H1 (cell line): ENCODE measurements at regions not wholly inside any gene's neighbourhood (a gene's known extent, or its start where the extent isn't known, plus 50 kb on each side); places are given as distances from the start of the nearest gene placed in this dataset.

Source experiments
- CTCF ChIA-PET: fragments of 300-600 bp; sonication (Branson Sonifier 250); formaldehyde crosslinking; loops from one replicate; lab custom pipeline; 2021; ENCODE audit not compliant: partially characterized antibody; lab: Charles Lee
- POLR2A ChIA-PET: fragments of 300-600 bp; sonication (Branson Sonifier 250); formaldehyde crosslinking; loops from one replicate; lab custom pipeline; 2021; ENCODE audit warnings: inconsistent platforms; ENCODE audit not compliant: partially characterized antibody; lab: Charles Lee
- DNase-seq, 2 experiments: peaks; one replicate each; pipeline versions ENCODE4 v3.0.0 to v3.0.0-alpha.2; 2010 to 2022; ENCODE audit warnings: low spot score in 2 of 2, low read depth in 1 of 2, mixed read lengths in 1 of 2
- FAIRE-seq: peaks from 2 replicates; lab custom pipeline; 2011; peaks lifted over from hg19 to GRCh38; lab: Jason Lieb, UNC
- H2AFZ ChIP-seq: 2 replicates; pipeline ENCODE4 v1.8.1; 2012; ENCODE audit warnings: low read length, inconsistent platforms
- H2AK5ac ChIP-seq: 2 replicates; pipeline ENCODE4 v1.6.1; 2013; ENCODE audit warnings: low read depth, low read length
- H2BK120ac ChIP-seq: replicated peaks from 2 replicates; pipeline ENCODE3; 2013; ENCODE audit warnings: low read depth, low read length, inconsistent platforms
- H2BK12ac ChIP-seq: 2 replicates; pipeline ENCODE4 v1.6.1; 2013; ENCODE audit warnings: low read depth, low read length
- H2BK15ac ChIP-seq: 2 replicates; pipeline ENCODE4 v1.6.1; 2013; ENCODE audit warnings: low read length
- H2BK20ac ChIP-seq: 2 replicates; pipeline ENCODE4 v1.6.1; 2013; ENCODE audit warnings: low read length
- H2BK5ac ChIP-seq: 2 replicates; pipeline ENCODE4 v1.6.1; 2013; ENCODE audit warnings: low read depth, low read length
- H3K14ac ChIP-seq: 2 replicates; pipeline ENCODE4 v1.6.1; 2013; ENCODE audit warnings: inconsistent platforms; ENCODE audit not compliant: insufficient read length
- H3K18ac ChIP-seq: 2 replicates; pipeline ENCODE4 v1.6.1; 2013; ENCODE audit warnings: low read length; ENCODE audit errors: extremely low read depth
- H3K23ac ChIP-seq: 2 replicates; pipeline ENCODE4 v1.6.1; 2013; ENCODE audit warnings: inconsistent platforms; ENCODE audit not compliant: insufficient read length
- H3K23me2 ChIP-seq: 2 replicates; pipeline ENCODE4 v1.6.1; 2013; ENCODE audit warnings: low read depth, low read length
- H3K27ac ChIP-seq: 2 replicates; pipeline ENCODE4 v1.6.1; 2011; ENCODE audit warnings: low read depth, low read length, inconsistent platforms
- H3K27me3 ChIP-seq, 4 experiments: replicated peaks in 1 of 4; 1 replicate in 1 of 4; 2 replicates in 3 of 4; pipeline versions ENCODE4 v1.6.1 to v1.8.1; 2011 to 2013; ENCODE audit warnings: low read length in 3 of 4, mild to moderate bottlenecking in 3 of 4, inconsistent platforms in 2 of 4, mixed read lengths in 2 of 4, moderate library complexity in 1 of 4; ENCODE audit not compliant: control insufficient read depth in 3 of 4, insufficient read depth in 3 of 4; ENCODE audit errors: extremely low read depth in 1 of 4
- H3K36me3 ChIP-seq, 4 experiments: 2 replicates each; pipeline versions ENCODE4 v1.6.1 to v1.8.1; 2011 to 2013; ENCODE audit warnings: mild to moderate bottlenecking in 4 of 4, low read length in 3 of 4, moderate library complexity in 2 of 4, control low read depth in 1 of 4, inconsistent platforms in 1 of 4; ENCODE audit not compliant: insufficient read depth in 4 of 4, control insufficient read depth in 2 of 4
- H3K4ac ChIP-seq: replicated peaks from 2 replicates; pipeline ENCODE3; 2013; ENCODE audit warnings: low read length, low read depth, mixed read lengths, inconsistent platforms; ENCODE audit not compliant: insufficient read length
- H3K4me1 ChIP-seq, 4 experiments: replicated peaks in 1 of 4; 1 replicate in 1 of 4; 2 replicates in 3 of 4; pipeline versions ENCODE4 v1.6.1 to v1.8.1; 2011 to 2013; ENCODE audit warnings: low read length in 3 of 4, inconsistent platforms in 2 of 4, mixed read lengths in 1 of 4; ENCODE audit not compliant: insufficient read depth in 4 of 4, control insufficient read depth in 3 of 4
- H3K4me2 ChIP-seq, 2 experiments: 2 replicates each; pipeline versions ENCODE4 v1.6.1 to v1.8.1; 2011 to 2013; ENCODE audit warnings: low read depth in 2 of 2, low read length in 2 of 2, control low read depth in 1 of 2, inconsistent platforms in 1 of 2, mild to moderate bottlenecking in 1 of 2; ENCODE audit not compliant: insufficient read depth in 1 of 2
- H3K4me3 ChIP-seq, 4 experiments: fragments of 200-600, 300-600 bp in 1 of 4; sonication (generic), shearing (Covaris generic), sonication (Bioruptor Twin) in 1 of 4; 2 replicates each; pipeline versions ENCODE4 v1.5.1 to v1.8.1; 2011 to 2016; ENCODE audit warnings: low read length in 4 of 4, low read depth in 3 of 4, control low read depth in 2 of 4, inconsistent platforms in 2 of 4, mild to moderate bottlenecking in 2 of 4, mixed read lengths in 1 of 4, moderate library complexity in 1 of 4; ENCODE audit not compliant: insufficient read depth in 2 of 4; ENCODE audit errors: extremely low read depth in 1 of 4
- H3K56ac ChIP-seq: replicated peaks from 2 replicates; pipeline ENCODE3; 2013; ENCODE audit warnings: low read depth, mild to moderate bottlenecking, mixed read lengths, low read length, inconsistent platforms; ENCODE audit not compliant: insufficient read length
- H3K79me1 ChIP-seq: 2 replicates; pipeline ENCODE4 v1.6.1; 2013; ENCODE audit warnings: low read depth, low read length, control low read depth
- H3K79me2 ChIP-seq, 2 experiments: 2 replicates each; pipeline versions ENCODE4 v1.6.1 to v1.8.1; 2012 to 2013; ENCODE audit warnings: low read length in 2 of 2, mild to moderate bottlenecking in 2 of 2, inconsistent platforms in 1 of 2; ENCODE audit not compliant: insufficient read depth in 2 of 2, control insufficient read depth in 1 of 2
- H3K9ac ChIP-seq, 4 experiments: replicated peaks in 1 of 4; 1 replicate in 1 of 4; 2 replicates in 3 of 4; pipeline versions ENCODE4 v1.6.1 to v1.8.1; 2011 to 2013; ENCODE audit warnings: low read depth in 3 of 4, low read length in 3 of 4, control low read depth in 2 of 4, mild to moderate bottlenecking in 2 of 4, moderate library complexity in 2 of 4, inconsistent platforms in 1 of 4; ENCODE audit errors: extremely low read depth in 1 of 4
- H3K9me3 ChIP-seq, 2 experiments: 2 replicates each; pipeline versions ENCODE4 v1.6.1 to v1.8.1; 2012 to 2013; ENCODE audit warnings: mild to moderate bottlenecking in 2 of 2, moderate library complexity in 2 of 2, control low read depth in 1 of 2, inconsistent platforms in 1 of 2, low read depth in 1 of 2, low read length in 1 of 2, mixed read lengths in 1 of 2; ENCODE audit not compliant: insufficient read depth in 2 of 2
- H4K20me1 ChIP-seq, 2 experiments: replicated peaks in 1 of 2; 2 replicates each; pipeline versions ENCODE3 to v1.8.1; 2011 to 2013; ENCODE audit warnings: inconsistent platforms in 2 of 2, low read length in 2 of 2, mild to moderate bottlenecking in 1 of 2; ENCODE audit not compliant: insufficient read depth in 2 of 2, control insufficient read depth in 1 of 2
- H4K5ac ChIP-seq: 2 replicates; pipeline ENCODE4 v1.6.1; 2013; ENCODE audit warnings: low read length, low read depth, mixed read lengths, inconsistent platforms; ENCODE audit not compliant: insufficient read length
- H4K8ac ChIP-seq: 2 replicates; pipeline ENCODE4 v1.8.0; 2013; ENCODE audit warnings: mild to moderate bottlenecking, moderate library complexity, low read length, inconsistent platforms; ENCODE audit not compliant: insufficient read depth; ENCODE audit errors: extremely low read depth
- H4K91ac ChIP-seq: replicated peaks from 2 replicates; pipeline ENCODE3; 2013; ENCODE audit warnings: low read length, mixed read lengths, inconsistent platforms; ENCODE audit not compliant: insufficient read length
- FOSL1 ChIP-seq: IDR thresholded peaks from 2 replicates; pipeline ENCODE4 v1.6.1; 2011; ENCODE audit warnings: mild to moderate bottlenecking, low read depth, low read length, moderate library complexity; ENCODE audit not compliant: insufficient read depth
- MAX ChIP-seq: IDR thresholded peaks from 2 replicates; pipeline ENCODE4 v1.6.1; 2012; ENCODE audit warnings: inconsistent platforms
- WGBS, 2 experiments: shearing (Covaris generic) in 1 of 2; methylation state at CpG; one replicate each; pipeline versions ENCODE4 v1.1.6 to v1.1.7; 2013 to 2015; ENCODE audit warnings: low lambda C conversion rate in 2 of 2, mixed read lengths in 2 of 2, inconsistent platforms in 1 of 2, low coverage in 1 of 2, missing lambda C conversion rate in 1 of 2; ENCODE audit not compliant: insufficient replicate concordance in 2 of 2, insufficient coverage in 1 of 2, insufficient read length in 1 of 2; ENCODE audit errors: extremely low coverage in 1 of 2, missing lambda C conversion rate in 1 of 2; 5-methylcytosine and 5-hydroxymethylcytosine counted together

- no peaks in the 10 kb centered on the region for H3K23me2 ChIP-seq
- H3K9ac ChIP-seq = no peak overlapping the region
- H2AK5ac ChIP-seq = no peak overlapping the region
- H2BK5ac ChIP-seq = peak overlapping the region; percentile 78; the same call in 1 of the 2 replicates
- H3K27me3 ChIP-seq = no peaks in the 10 kb centered on the region
- H3K79me2 ChIP-seq = no peaks in the 10 kb centered on the region
- no peak overlapping the region for H3K56ac ChIP-seq
- peak overlapping the region; percentile 56 for H4K91ac ChIP-seq
- H3K4me1 ChIP-seq = peaks cover 0 to 5% (median 2%) of the 10 kb centered on the region in 4 experiments; a peak in 2 of 7 replicates
- no peak overlapping the region for H3K27ac ChIP-seq
- WGBS, 2 experiments = 92% methylated on average over 20 of the region's 20 CpGs; no CpG with 5 or more reads in 1 of the 2 experiments
- H2BK15ac ChIP-seq = peak overlapping the region; percentile 99; the same call in 1 of the 2 replicates
- H3K4me3 ChIP-seq = no peak overlapping the region
- H2BK12ac ChIP-seq = peak overlapping the region; percentile 87; the same call in 1 of the 2 replicates
- no peak overlapping the region; a peak in 1 of 4 replicates for H3K4me2 ChIP-seq
- no peak overlapping the region for H4K8ac ChIP-seq
- no peaks in the 10 kb centered on the region for H3K9me3 ChIP-seq
- no peaks in the 10 kb centered on the region for H3K79me1 ChIP-seq
- CTCF ChIA-PET = interaction anchor here (0.6 kb wide), 1 partner anchor 140 kb away, joined by 3 read pairs; no protein-coding TSS in a partner anchor
- TF ChIP-seq MAX = no peak
- no peak for TF ChIP-seq FOSL1
- POLR2A ChIA-PET = no interaction called here
- FAIRE-seq (no peak), DNase-seq (no peak)
- no peak overlapping the region for H3K4ac ChIP-seq
- no peak overlapping the region for H2BK120ac ChIP-seq
- no peak overlapping the region for H3K14ac ChIP-seq
- no peak overlapping the region for H2BK20ac ChIP-seq
- H3K36me3 ChIP-seq = no peaks in the 10 kb centered on the region
- H3K23ac ChIP-seq = no peak overlapping the region
- H4K5ac ChIP-seq = no peak overlapping the region
- H4K20me1 ChIP-seq = no peaks in the 10 kb centered on the region
- H2AFZ ChIP-seq = no peak overlapping the region
- 0 out of 2 replicates have a peak overlapping the region, but pooled peaks have one; percentile 66 for H3K18ac ChIP-seq
These were observed 338.1 kb downstream of the RPS6KC1 start for GRCh38 chr1:213389061-213389581.
